B cell (primary cell): ENCODE measurements at regions not wholly inside any gene's neighbourhood (a gene's known extent, or its start where the extent isn't known, plus 50 kb on each side); places are given as distances from the start of the nearest gene placed in this dataset.

Experiments
- ATAC-seq: fragments of 200-7000 bp; cut with Tn5 transposase; one replicate; pipeline ENCODE4 v1.10.0; 2021; ENCODE audit warnings: low read depth, mild to moderate bottlenecking, moderate number of reproducible peaks, moderate library complexity
- CTCF ChIA-PET: fragments of 350-600 bp; sonication (Branson Sonifier 250); formaldehyde crosslinking; loops from one replicate; lab custom pipeline; 2021; ENCODE audit warnings: antibody characterized with exemption, inconsistent platforms; lab: Charles Lee
- POLR2A ChIA-PET: fragments of 350-600 bp; sonication (Branson Sonifier 250); formaldehyde crosslinking; loops from one replicate; lab custom pipeline; 2021; ENCODE audit warnings: antibody characterized with exemption; lab: Charles Lee
- DNase-seq: peaks from one replicate; pipeline ENCODE4 v3.0.0; 2013
- H2AFZ ChIP-seq: 2 replicates; pipeline ENCODE4 v1.6.1; 2012; ENCODE audit warnings: mild to moderate bottlenecking, low read depth, low read length; ENCODE audit not compliant: insufficient read depth, poor library complexity, severe bottlenecking
- H3K27ac ChIP-seq, 2 donors: 1 replicate in 1 of 2; 2 replicates in 1 of 2; pipeline ENCODE4 v1.5.1; 2012 to 2013; ENCODE audit warnings: low read length in 2 of 2, mild to moderate bottlenecking in 2 of 2, moderate library complexity in 1 of 2
- H3K27me3 ChIP-seq, 4 experiments: fragments of 200-600 bp in 1 of 4; sonication (generic) in 1 of 4; replicated peaks in 1 of 4; 1 replicate in 2 of 4; 2 replicates in 2 of 4; pipeline versions ENCODE4 v1.6.1 to v1.7.0; 2013 to 2016; ENCODE audit warnings: low read length in 3 of 4, mild to moderate bottlenecking in 2 of 4, mixed read lengths in 1 of 4, moderate library complexity in 1 of 4; ENCODE audit not compliant: insufficient read depth in 4 of 4, control insufficient read depth in 3 of 4; ENCODE audit errors: control extremely low read depth in 1 of 4
- H3K36me3 ChIP-seq, 2 experiments: replicated peaks in 1 of 2; 1 replicate in 1 of 2; 2 replicates in 1 of 2; pipeline versions ENCODE4 v1.6.1 to v1.7.1; 2013; ENCODE audit warnings: low read length in 1 of 2; ENCODE audit not compliant: insufficient read depth in 2 of 2, control insufficient read depth in 1 of 2; ENCODE audit errors: control extremely low read depth in 1 of 2, extremely low read depth in 1 of 2
- H3K4me1 ChIP-seq, 2 donors: fragments of 200-600 bp in 1 of 2; sonication (generic) in 1 of 2; 1 replicate in 1 of 2; 2 replicates in 1 of 2; pipeline versions ENCODE4 v1.5.1 to v1.6.1; 2013 to 2017; ENCODE audit warnings: low read length in 2 of 2; ENCODE audit not compliant: control insufficient read depth in 2 of 2, insufficient read depth in 2 of 2
- H3K4me2 ChIP-seq: replicated peaks from 2 replicates; pipeline ENCODE3; 2012; ENCODE audit warnings: mild to moderate bottlenecking, low read depth, low read length; ENCODE audit not compliant: poor library complexity, severe bottlenecking
- H3K4me3 ChIP-seq, 5 experiments: fragments of 200-600 bp in 1 of 5; sonication (generic) in 1 of 5; 1 replicate in 3 of 5; 2 replicates in 2 of 5; pipeline versions ENCODE4 v1.5.1 to v1.7.0; 2011 to 2016; ENCODE audit warnings: low read length in 4 of 5, mild to moderate bottlenecking in 4 of 5, low read depth in 2 of 5, control low read depth in 1 of 5, moderate library complexity in 1 of 5; ENCODE audit not compliant: insufficient read depth in 1 of 5; ENCODE audit errors: control extremely low read depth in 1 of 5, extremely low read depth in 1 of 5
- H3K79me2 ChIP-seq: fragments of 200-600 bp; sonication (generic); one replicate; pipeline ENCODE4 v1.6.0; 2016; ENCODE audit warnings: low read length; ENCODE audit not compliant: control insufficient read depth, insufficient read depth
- H3K9ac ChIP-seq: fragments of 200-600 bp; sonication (generic); 2 replicates; pipeline ENCODE4 v1.6.1; 2017; ENCODE audit warnings: mild to moderate bottlenecking, low read length, moderate library complexity
- H3K9me3 ChIP-seq, 3 donors: one replicate each; pipeline versions ENCODE4 v1.6.1 to v1.7.1; 2013; ENCODE audit warnings: low read length in 2 of 3; ENCODE audit not compliant: control insufficient read depth in 2 of 3, insufficient read depth in 1 of 3; ENCODE audit errors: control extremely low read depth in 1 of 3
- H4K20me1 ChIP-seq: 2 replicates; pipeline ENCODE4 v1.6.0; 2012; ENCODE audit warnings: mild to moderate bottlenecking, low read length; ENCODE audit not compliant: insufficient read depth, control insufficient read depth, poor library complexity, severe bottlenecking
- H3K27ac Mint-ChIP-seq: one replicate; pipeline ENCODE4 v1.8.0; 2021; ENCODE audit warnings: mixed read lengths
- H3K27me3 Mint-ChIP-seq: one replicate; pipeline ENCODE4 v1.8.0; 2021; ENCODE audit warnings: mixed read lengths
- H3K4me1 Mint-ChIP-seq: one replicate; pipeline ENCODE4 v1.8.0; 2021; ENCODE audit warnings: mixed read lengths
- H3K4me3 Mint-ChIP-seq: one replicate; pipeline ENCODE4 v1.8.0; 2021; ENCODE audit warnings: mixed read lengths
- H3K9me3 Mint-ChIP-seq: one replicate; pipeline ENCODE4 v1.8.0; 2022; ENCODE audit warnings: mixed read lengths; ENCODE audit not compliant: insufficient read depth
- CTCF ChIP-seq: fragments of 200-600 bp; IDR thresholded peaks from one replicate; pipeline ENCODE4 v1.8.0; 2022; ENCODE audit warnings: antibody characterized with exemption, mild to moderate bottlenecking
- EZH2 ChIP-seq: IDR thresholded peaks from 2 replicates; pipeline ENCODE4 v1.6.1; 2012; ENCODE audit warnings: borderline replicate concordance, low read depth, mild to moderate bottlenecking, moderate library complexity, low read length; ENCODE audit not compliant: insufficient read depth, poor library complexity, severe bottlenecking
- WGBS: methylation state at CpG from one replicate; pipeline ENCODE4 v1.1.5; 2013; ENCODE audit warnings: missing lambda C conversion rate; ENCODE audit not compliant: insufficient coverage; 5-methylcytosine and 5-hydroxymethylcytosine counted together
- intact Hi-C: fragments of 100-400 bp; cut with micrococcal nuclease; formaldehyde crosslinking; loops from one replicate; pipeline ENCODE4 v1.10.0; 2022

- CTCF ChIA-PET: no interaction called here
- no peak overlapping the region for H3K4me2 ChIP-seq
- Mint-ChIP-seq H3K9me3 (no peaks in the 10 kb centered on the region), H3K27me3 (no peaks in the 10 kb centered on the region), H3K27ac (no peak overlapping the region), H3K4me1 (no peaks in the 10 kb centered on the region), H3K4me3 (no peak overlapping the region)
- H3K9me3 ChIP-seq: no peaks in the 10 kb centered on the region
- intact Hi-C loops: no loop called here
- no CpG with 5 or more reads among the region's 1 CpG for WGBS
- no peaks in the 10 kb centered on the region for H3K4me1 ChIP-seq
- DNase-seq (no peak), ATAC-seq (no peak)
- H3K4me3 ChIP-seq: no peak overlapping the region
- H4K20me1 ChIP-seq: no peaks in the 10 kb centered on the region
- TF ChIP-seq CTCF (no peak), EZH2 (no peak)
- H3K27ac ChIP-seq: no peak overlapping the region
- no peaks in the 10 kb centered on the region for H3K79me2 ChIP-seq
- no peak overlapping the region for H3K9ac ChIP-seq
- POLR2A ChIA-PET: no interaction called here
- H3K36me3 ChIP-seq: no peaks in the 10 kb centered on the region
- H3K27me3 ChIP-seq: no peaks in the 10 kb centered on the region
- H2AFZ ChIP-seq: no peak overlapping the region
Measured at GRCh38 chr7:84471576-84471975, 277.0 kb upstream of the SEMA3A start.

GRCh38 chr7:84469034-84469433 lies 274.4 kb upstream of the SEMA3A start:
- no peak overlapping the region for H3K27ac ChIP-seq
- Mint-ChIP-seq H3K9me3 (no peaks in the 10 kb centered on the region), H3K27ac (no peak overlapping the region), H3K4me3 (no peak overlapping the region), H3K4me1 (no peaks in the 10 kb centered on the region), H3K27me3 (no peaks in the 10 kb centered on the region)
- DNase-seq (no peak), ATAC-seq (no peak)
- H3K4me1 ChIP-seq: no peaks in the 10 kb centered on the region
- no peak overlapping the region for H3K9ac ChIP-seq
- no peak overlapping the region for H2AFZ ChIP-seq
- H3K36me3 ChIP-seq: no peaks in the 10 kb centered on the region
- no CpG with 5 or more reads among the region's 3 CpGs for WGBS
- ChIA-PET POLR2A (no interaction called here), CTCF (no interaction called here)
- intact Hi-C loops: no loop called here
- no peak overlapping the region for H3K4me3 ChIP-seq
- TF ChIP-seq CTCF (no peak), EZH2 (no peak)
- no peak overlapping the region for H3K4me2 ChIP-seq
- H3K27me3 ChIP-seq: no peaks in the 10 kb centered on the region
- no peaks in the 10 kb centered on the region for H3K79me2 ChIP-seq
- no peaks in the 10 kb centered on the region for H3K9me3 ChIP-seq
- no peaks in the 10 kb centered on the region for H4K20me1 ChIP-seq
